Endothelial cell (in vitro differentiated cells): ENCODE measurements at regions not wholly inside any gene's neighbourhood (a gene's known extent, or its start where the extent isn't known, plus 50 kb on each side); places are given as distances from the start of the nearest gene placed in this dataset.

Experiments used
- DNase-seq: peaks from one replicate; pipeline ENCODE4 v3.0.0; 2021; ENCODE audit warnings: low spot score
- H3K27ac Mint-ChIP-seq: one replicate; pipeline ENCODE4 v1.8.0; 2021; ENCODE audit warnings: mixed read lengths, inconsistent platforms; ENCODE audit not compliant: unreplicated experiment
- H3K27me3 Mint-ChIP-seq: one replicate; pipeline ENCODE4 v1.8.0; 2021; ENCODE audit warnings: mild to moderate bottlenecking, moderate library complexity, mixed read lengths, inconsistent platforms; ENCODE audit not compliant: unreplicated experiment
- H3K36me3 Mint-ChIP-seq: one replicate; pipeline ENCODE4 v1.8.0; 2021; ENCODE audit warnings: mild to moderate bottlenecking, low read depth, mixed read lengths, inconsistent platforms; ENCODE audit not compliant: unreplicated experiment
- H3K4me1 Mint-ChIP-seq: one replicate; pipeline ENCODE4 v1.8.0; 2021; ENCODE audit warnings: mild to moderate bottlenecking, mixed read lengths, inconsistent platforms; ENCODE audit not compliant: unreplicated experiment
- H3K4me3 Mint-ChIP-seq: one replicate; pipeline ENCODE4 v1.8.0; 2021; ENCODE audit warnings: mild to moderate bottlenecking, mixed read lengths, inconsistent platforms; ENCODE audit not compliant: unreplicated experiment
- H3K9me3 Mint-ChIP-seq: one replicate; pipeline ENCODE4 v1.8.0; 2021; ENCODE audit warnings: mixed read lengths, inconsistent platforms; ENCODE audit not compliant: unreplicated experiment
- CTCF ChIP-seq: fragments of 200-600 bp; sonication (generic); IDR thresholded peaks from one replicate; pipeline ENCODE4 v1.5.0; 2021; ENCODE audit warnings: antibody characterized with exemption; ENCODE audit not compliant: unreplicated experiment

GRCh38 chr3:184659797-184660301 is 52.0 kb downstream of the MAGEF1 start:
- Mint-ChIP-seq H3K4me3 (no peak overlapping the region), H3K27me3 (peaks cover 7% of the 10 kb centered on the region), H3K27ac (peak overlapping the region; percentile 52), H3K36me3 (no peaks in the 10 kb centered on the region), H3K9me3 (no peaks in the 10 kb centered on the region), H3K4me1 (peaks cover 19% of the 10 kb centered on the region)
- no peak for DNase-seq
- no peak for TF ChIP-seq CTCF

GRCh38 chr3:184658223-184658928 is 53.5 kb downstream of the MAGEF1 start:
- Mint-ChIP-seq H3K27me3 (peaks cover 7% of the 10 kb centered on the region), H3K9me3 (no peaks in the 10 kb centered on the region), H3K36me3 (no peaks in the 10 kb centered on the region), H3K4me1 (peaks cover 19% of the 10 kb centered on the region), H3K27ac (no peak overlapping the region), H3K4me3 (no peak overlapping the region)
- TF ChIP-seq CTCF = no peak
- DNase-seq = no peak

- peaks cover 19% of the 10 kb centered on the region for H3K4me1 Mint-ChIP-seq
- no peak overlapping the region for H3K27ac Mint-ChIP-seq
- no peaks in the 10 kb centered on the region for H3K36me3 Mint-ChIP-seq
- H3K27me3 Mint-ChIP-seq = peaks cover 7% of the 10 kb centered on the region
- no peaks in the 10 kb centered on the region for H3K9me3 Mint-ChIP-seq
- DNase-seq = no peak
- no peak for TF ChIP-seq CTCF
- H3K4me3 Mint-ChIP-seq = no peak overlapping the region
Observed at GRCh38 chr3:184656829-184657681, 54.8 kb downstream of the MAGEF1 start.

- Mint-ChIP-seq H3K27me3 (peaks cover 7% of the 10 kb centered on the region), H3K9me3 (no peaks in the 10 kb centered on the region), H3K27ac (no peak overlapping the region), H3K36me3 (no peaks in the 10 kb centered on the region), H3K4me1 (peaks cover 19% of the 10 kb centered on the region), H3K4me3 (no peak overlapping the region)
- no peak for DNase-seq
- no peak for TF ChIP-seq CTCF
Observed at GRCh38 chr3:184656458-184656828, 55.4 kb downstream of the MAGEF1 start.

GRCh38 chr3:184655597-184655996 is 56.3 kb downstream of the MAGEF1 start:
- no peak overlapping the region for H3K4me3 Mint-ChIP-seq
- no peak for DNase-seq
- no peaks in the 10 kb centered on the region for H3K36me3 Mint-ChIP-seq
- peaks cover 7% of the 10 kb centered on the region for H3K27me3 Mint-ChIP-seq
- peaks cover 14% of the 10 kb centered on the region for H3K4me1 Mint-ChIP-seq
- no peak overlapping the region for H3K27ac Mint-ChIP-seq
- H3K9me3 Mint-ChIP-seq = no peaks in the 10 kb centered on the region
- TF ChIP-seq CTCF = no peak
